Esophagus (tissue), 2 donors: ENCODE measurements at regions not wholly inside any gene's neighbourhood (a gene's known extent, or its start where the extent isn't known, plus 50 kb on each side); places are given as distances from the start of the nearest gene placed in this dataset.
A peak's percentile ranks its signal among the peaks of the same experiment; 100 is the strongest.

ENCODE experiments used
- H3K27ac ChIP-seq, 2 donors: one replicate each; pipeline ENCODE4 v1.5.1; 2013; ENCODE audit warnings: low read depth in 2 of 2, mild to moderate bottlenecking in 2 of 2, inconsistent platforms in 1 of 2, low read length in 1 of 2, moderate library complexity in 1 of 2
- H3K27me3 ChIP-seq, 2 donors: one replicate each; pipeline ENCODE4 v1.6.1; 2013; ENCODE audit warnings: low read length in 2 of 2, control low read depth in 1 of 2, mild to moderate bottlenecking in 1 of 2; ENCODE audit not compliant: insufficient read depth in 2 of 2, control insufficient read depth in 1 of 2
- H3K36me3 ChIP-seq, 2 donors: one replicate each; pipeline ENCODE4 v1.6.1; 2013; ENCODE audit warnings: low read length in 1 of 2; ENCODE audit not compliant: control insufficient read depth in 2 of 2, insufficient read depth in 2 of 2
- H3K4me1 ChIP-seq, 2 donors: one replicate each; pipeline ENCODE4 v1.6.1; 2013; ENCODE audit warnings: low read length in 1 of 2; ENCODE audit not compliant: control insufficient read depth in 2 of 2, insufficient read depth in 2 of 2
- H3K4me3 ChIP-seq, 2 donors: one replicate each; pipeline ENCODE4 v1.5.1; 2013; ENCODE audit warnings: low read length in 2 of 2, mild to moderate bottlenecking in 2 of 2, low read depth in 1 of 2, moderate library complexity in 1 of 2
- H3K9me3 ChIP-seq, 2 donors: one replicate each; pipeline ENCODE4 v1.6.1; 2013; ENCODE audit warnings: mild to moderate bottlenecking in 2 of 2, low read depth in 1 of 2, low read length in 1 of 2, moderate library complexity in 1 of 2; ENCODE audit not compliant: control insufficient read depth in 2 of 2, insufficient read depth in 1 of 2
- WGBS, 2 donors: extraction: QIAGEN DNeasy Blood & Tissue Kit; methylation state at CpG; one replicate each; pipeline ENCODE4 v1.1.7; 2013; 5-methylcytosine and 5-hydroxymethylcytosine counted together
- donor health status: healthy with polysubstance abuse.
- donor health status: Bipolar disorder and iron deficiency.

DNA sequence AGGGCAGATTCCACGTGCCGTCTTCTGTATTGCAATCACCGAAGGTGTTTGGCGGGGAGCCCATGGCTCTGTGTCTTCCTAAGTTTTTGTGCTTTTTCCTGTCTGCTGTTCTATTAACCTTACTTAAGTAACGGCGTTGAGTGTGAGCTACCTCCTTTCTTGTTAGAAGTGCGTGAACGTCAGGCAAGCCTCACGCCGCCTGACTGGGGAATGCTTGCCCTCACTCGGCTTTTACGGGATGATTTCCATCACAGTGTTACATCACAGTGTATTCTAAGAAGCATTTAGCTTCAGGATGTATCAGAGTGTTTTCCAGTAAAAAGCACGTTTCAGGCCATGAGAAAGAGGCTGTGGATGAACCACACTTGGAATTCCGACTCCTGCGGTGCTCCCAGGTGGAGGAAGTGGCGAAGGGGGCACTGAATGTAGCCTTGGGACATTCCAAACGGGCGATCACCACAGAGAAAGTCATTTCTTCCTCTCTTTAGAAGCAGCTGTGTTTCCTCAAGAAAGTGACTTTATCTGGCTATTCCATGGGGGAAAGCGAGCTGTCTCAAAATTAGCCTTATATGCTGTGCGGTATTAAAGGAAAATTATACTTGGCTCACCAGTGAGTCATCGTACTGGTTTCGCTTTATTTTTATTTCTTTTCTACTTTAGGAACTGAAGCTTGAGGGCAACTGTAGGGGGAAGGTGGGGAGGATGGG is 290.7 kb downstream of the KLF6 start:
- Histone ChIP-seq H3K27ac (peak overlapping the region; percentile 8 to 38), H3K9me3 (no peaks in the 10 kb centered on the region), H3K4me3 (no peak overlapping the region), H3K36me3 (no peaks in the 10 kb centered on the region), H3K27me3 (no peaks in the 10 kb centered on the region), H3K4me1 (no peaks in the 10 kb centered on the region)
- WGBS, 2 donors: 83 to 84% methylated on average over 22 of the region's 22 CpGs

DNA sequence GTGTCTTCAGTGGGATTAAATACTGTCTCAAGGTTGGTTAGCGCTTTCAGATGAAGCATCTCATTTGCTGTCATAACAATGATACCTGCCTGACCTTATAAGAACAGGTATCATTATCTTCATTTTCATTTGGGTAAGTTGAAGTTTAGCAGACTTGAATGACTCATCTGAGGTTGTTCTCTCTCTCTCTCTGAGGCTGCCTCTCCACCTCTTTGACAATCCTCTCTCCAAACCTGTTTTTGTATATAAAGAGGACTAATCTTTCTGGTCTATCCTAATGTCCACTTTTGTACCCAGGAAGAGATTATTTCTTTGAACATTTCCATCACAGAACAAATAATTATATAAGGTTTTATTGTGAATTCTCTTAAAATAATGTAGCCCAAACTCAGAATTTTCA is 291.4 kb downstream of the KLF6 start:
- Histone ChIP-seq H3K36me3 (no peaks in the 10 kb centered on the region), H3K4me1 (no peaks in the 10 kb centered on the region), H3K4me3 (no peak overlapping the region), H3K27me3 (no peaks in the 10 kb centered on the region), H3K27ac (peak overlapping the region in 1 of 2 donors; percentile 8), H3K9me3 (no peaks in the 10 kb centered on the region)
- 88 to 92% methylated on average over 1 of the region's 1 CpG for WGBS, 2 donors

- no peaks in the 10 kb centered on the region for H3K27me3 ChIP-seq
- WGBS, 2 donors: 66 to 81% methylated on average over 4 of the region's 4 CpGs
- H3K4me1 ChIP-seq: peaks cover 0 to 2% of the 10 kb centered on the region in 2 donors
- no peaks in the 10 kb centered on the region for H3K36me3 ChIP-seq
- no peak overlapping the region for H3K4me3 ChIP-seq
- H3K27ac ChIP-seq: no peak overlapping the region
- H3K9me3 ChIP-seq: no peaks in the 10 kb centered on the region
Measured at GRCh38 chr10:3491571-3491970, 293.4 kb downstream of the KLF6 start.

- H3K27ac ChIP-seq: no peak overlapping the region
- H3K4me3 ChIP-seq: no peak overlapping the region
- H3K36me3 ChIP-seq: no peaks in the 10 kb centered on the region
- no peaks in the 10 kb centered on the region for H3K27me3 ChIP-seq
- no peaks in the 10 kb centered on the region for H3K9me3 ChIP-seq
- peaks cover 2 to 4% of the 10 kb centered on the region in 2 donors for H3K4me1 ChIP-seq
- 69 to 82% methylated on average over 4 of the region's 4 CpGs for whole genome bisulfite sequencing, 2 donors
Measured at GRCh38 chr10:3487228-3487627, 297.8 kb downstream of the KLF6 start.

DNA sequence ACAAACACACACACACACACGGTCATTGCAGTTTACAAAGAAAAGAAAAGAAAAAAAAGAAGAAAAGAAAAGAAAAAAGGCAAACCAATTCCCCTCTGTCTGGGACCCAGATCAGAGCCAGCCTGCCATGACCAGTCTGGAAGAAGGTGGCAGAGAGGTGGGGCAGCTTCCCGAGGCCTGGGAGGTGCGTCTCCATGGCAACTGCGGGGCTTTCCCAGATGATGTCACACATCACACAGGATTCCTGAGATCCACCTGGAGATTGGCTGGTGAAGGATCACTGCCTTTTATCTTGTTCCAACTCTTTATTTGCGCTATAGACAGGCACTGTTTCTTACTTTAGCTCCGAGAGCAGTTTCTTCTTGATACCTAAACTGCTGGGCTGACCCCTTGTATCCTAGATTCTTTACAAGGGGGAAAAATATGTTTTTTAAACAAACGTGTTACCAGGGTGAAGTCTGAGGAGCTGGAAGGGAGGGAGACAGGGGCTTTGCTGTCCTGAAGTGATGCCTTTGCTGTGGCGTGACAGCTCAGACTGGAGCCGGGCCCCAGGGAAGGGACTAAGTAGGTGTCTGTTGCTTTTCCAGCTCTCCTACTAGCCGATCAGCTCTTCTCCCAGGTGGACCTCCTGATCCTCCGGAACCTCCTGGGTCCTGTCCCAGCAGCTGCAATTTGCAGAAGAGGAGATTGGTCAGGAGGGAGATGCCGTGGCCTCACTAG is 298.5 kb downstream of the KLF6 start:
- Histone ChIP-seq H3K9me3 (no peaks in the 10 kb centered on the region), H3K27ac (peak overlapping the region in 1 of 2 donors; percentile 51), H3K36me3 (no peaks in the 10 kb centered on the region), H3K27me3 (no peaks in the 10 kb centered on the region), H3K4me1 (peaks cover 4 to 5% of the 10 kb centered on the region in 2 donors), H3K4me3 (no peak overlapping the region)
- 44 to 45% methylated on average over 12 of the region's 12 CpGs for WGBS, 2 donors

GRCh38 chr10:3485057-3485686 is 299.8 kb downstream of the KLF6 start:
- Histone ChIP-seq H3K4me3 (no peak overlapping the region), H3K36me3 (no peaks in the 10 kb centered on the region), H3K9me3 (no peaks in the 10 kb centered on the region), H3K27me3 (no peaks in the 10 kb centered on the region), H3K27ac (peak overlapping the region in 1 of 2 donors; percentile 45), H3K4me1 (peaks cover 4 to 5% of the 10 kb centered on the region in 2 donors)
- WGBS, 2 donors: 76 to 81% methylated on average over 15 of the region's 15 CpGs

DNA sequence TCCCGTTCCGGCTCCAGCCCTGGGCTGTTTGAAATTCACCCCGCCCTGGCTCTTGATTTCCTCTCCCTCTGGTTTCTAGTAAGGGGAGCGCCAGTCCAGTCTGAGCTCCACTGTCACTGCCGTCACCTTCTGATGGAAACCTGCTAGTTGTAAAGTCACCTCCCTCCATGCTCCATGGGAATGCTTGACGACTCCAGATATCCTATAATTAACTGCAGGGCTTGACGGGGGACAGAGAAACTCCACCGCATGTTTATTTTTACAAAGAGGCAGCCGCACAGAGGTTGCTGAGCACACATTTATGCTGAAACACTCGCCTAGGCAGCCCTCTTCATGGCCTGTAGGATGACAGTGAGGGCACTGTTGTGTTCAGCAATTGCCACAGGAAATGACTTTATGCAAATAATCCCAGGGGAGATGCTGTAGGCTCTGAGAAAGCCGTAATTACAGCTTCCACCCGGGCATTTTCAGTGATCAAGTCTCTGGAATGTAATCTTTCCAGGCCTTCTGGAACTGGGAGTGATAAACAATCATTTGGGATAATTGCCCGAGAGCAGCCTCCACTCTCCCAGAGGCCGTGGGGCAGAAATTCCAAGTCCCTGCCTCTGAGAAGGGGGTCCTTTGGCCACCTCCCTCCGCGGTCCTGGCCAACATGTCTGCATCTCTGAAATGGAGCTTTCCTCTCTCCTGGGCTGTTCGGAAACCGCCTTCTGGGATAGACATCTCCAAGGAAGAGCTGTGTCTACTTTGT is 300.5 kb downstream of the KLF6 start:
- H3K4me3 ChIP-seq: no peak overlapping the region
- peak overlapping the region; percentile 45 to 54 for H3K27ac ChIP-seq
- 63 to 66% methylated on average over 18 of the region's 18 CpGs for WGBS, 2 donors
- H3K27me3 ChIP-seq: no peaks in the 10 kb centered on the region
- peaks cover 4 to 5% of the 10 kb centered on the region in 2 donors for H3K4me1 ChIP-seq
- no peaks in the 10 kb centered on the region for H3K36me3 ChIP-seq
- no peaks in the 10 kb centered on the region for H3K9me3 ChIP-seq

DNA sequence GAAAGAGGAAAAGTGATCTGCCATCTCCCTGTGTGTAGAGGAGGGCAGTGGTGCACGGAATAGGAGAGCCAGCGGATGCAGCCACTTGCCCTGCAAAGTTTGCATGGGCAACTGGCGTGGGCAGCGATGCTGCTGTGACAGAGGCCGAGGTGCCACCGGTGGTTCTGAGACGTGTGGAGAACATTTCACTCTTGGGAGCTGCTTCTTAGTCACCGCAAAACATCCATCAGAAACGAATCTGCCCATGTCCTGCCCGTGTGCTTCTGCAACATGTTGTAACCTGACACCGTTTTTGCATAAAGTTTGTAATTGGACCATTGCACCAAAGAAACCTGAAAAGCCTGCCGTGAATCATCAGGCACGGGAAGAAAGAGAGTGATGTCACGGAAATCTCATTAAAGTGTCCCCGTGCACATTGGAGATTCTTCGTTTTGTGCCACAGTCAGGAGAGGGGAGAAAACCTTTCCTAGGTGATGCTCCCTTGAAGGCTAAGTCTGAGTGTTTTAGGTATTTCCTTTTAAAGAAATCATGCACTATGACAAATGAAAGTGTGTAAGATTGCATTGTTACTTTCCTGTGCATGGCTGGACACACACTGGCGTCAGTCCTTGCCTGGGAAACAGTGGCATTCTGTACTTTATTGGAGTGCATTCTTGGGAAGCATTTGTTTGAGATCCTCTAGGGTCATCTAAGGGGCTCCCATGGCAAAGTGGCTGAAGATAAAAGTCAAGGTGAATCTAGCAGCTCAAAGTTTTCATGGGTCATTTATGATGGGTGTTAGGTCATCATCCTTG is 302.6 kb downstream of the KLF6 start:
- peaks cover 0 to 3% of the 10 kb centered on the region in 2 donors for H3K9me3 ChIP-seq
- no peaks in the 10 kb centered on the region for H3K27me3 ChIP-seq
- H3K27ac ChIP-seq: peak overlapping the region; percentile 79 to 90
- H3K4me1 ChIP-seq: peaks cover 4 to 5% of the 10 kb centered on the region in 2 donors
- H3K4me3 ChIP-seq: no peak overlapping the region
- 14 to 15% methylated on average over 17 of the region's 17 CpGs for WGBS, 2 donors
- no peaks in the 10 kb centered on the region for H3K36me3 ChIP-seq

GRCh38 chr10:3481496-3481895 is 303.5 kb downstream of the KLF6 start:
- no peaks in the 10 kb centered on the region for H3K36me3 ChIP-seq
- H3K27ac ChIP-seq: peak overlapping the region; percentile 6 to 79
- no peak overlapping the region for H3K4me3 ChIP-seq
- no peaks in the 10 kb centered on the region for H3K27me3 ChIP-seq
- WGBS, 2 donors: 89 to 95% methylated on average over 8 of the region's 8 CpGs
- H3K4me1 ChIP-seq: peaks cover 2 to 5% of the 10 kb centered on the region in 2 donors
- H3K9me3 ChIP-seq: peaks cover 0 to 3% of the 10 kb centered on the region in 2 donors
